ENCODE measurements at regions not wholly inside any gene's neighbourhood (a gene's known extent, or its start where the extent isn't known, plus 50 kb on each side); places are given as distances from the start of the nearest gene placed in this dataset.

- TF ChIP-seq POLR2A (IDR thresholded peaks at IDR 0.05) = no peak
- TF ChIP-seq, protein P1, sequence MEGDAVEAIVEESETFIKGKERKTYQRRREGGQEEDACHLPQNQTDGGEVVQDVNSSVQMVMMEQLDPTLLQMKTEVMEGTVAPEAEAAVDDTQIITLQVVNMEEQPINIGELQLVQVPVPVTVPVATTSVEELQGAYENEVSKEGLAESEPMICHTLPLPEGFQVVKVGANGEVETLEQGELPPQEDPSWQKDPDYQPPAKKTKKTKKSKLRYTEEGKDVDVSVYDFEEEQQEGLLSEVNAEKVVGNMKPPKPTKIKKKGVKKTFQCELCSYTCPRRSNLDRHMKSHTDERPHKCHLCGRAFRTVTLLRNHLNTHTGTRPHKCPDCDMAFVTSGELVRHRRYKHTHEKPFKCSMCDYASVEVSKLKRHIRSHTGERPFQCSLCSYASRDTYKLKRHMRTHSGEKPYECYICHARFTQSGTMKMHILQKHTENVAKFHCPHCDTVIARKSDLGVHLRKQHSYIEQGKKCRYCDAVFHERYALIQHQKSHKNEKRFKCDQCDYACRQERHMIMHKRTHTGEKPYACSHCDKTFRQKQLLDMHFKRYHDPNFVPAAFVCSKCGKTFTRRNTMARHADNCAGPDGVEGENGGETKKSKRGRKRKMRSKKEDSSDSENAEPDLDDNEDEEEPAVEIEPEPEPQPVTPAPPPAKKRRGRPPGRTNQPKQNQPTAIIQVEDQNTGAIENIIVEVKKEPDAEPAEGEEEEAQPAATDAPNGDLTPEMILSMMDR (IDR thresholded peaks at IDR 0.05) = no peak
These were observed 136.0 kb downstream of the TANC2 start for GRCh38 chr17:63102034-63102433.
